ENCODE measurements at regions not wholly inside any gene's neighbourhood (a gene's known extent, or its start where the extent isn't known, plus 50 kb on each side); places are given as distances from the start of the nearest gene placed in this dataset.

GRCh38 chr6:109265530-109265929, 116.7 kb downstream of the CD164 start:
- H3K4me1 ChIP-seq (ENCODE audit: control insufficient read depth in 1 of 2, insufficient read depth in 2 of 2, low read length in 2 of 2): no peaks in the 10 kb centered on the region
- no peaks in the 10 kb centered on the region for H3K36me3 ChIP-seq (ENCODE audit: control insufficient read depth in 1 of 2, insufficient read depth in 2 of 2, low read length in 2 of 2)
- H3K27me3 ChIP-seq (ENCODE audit: low read depth, low read length): no peaks in the 10 kb centered on the region
- no peak overlapping the region for H3K27ac ChIP-seq (ENCODE audit: low read length)
- H3K4me3 ChIP-seq (ENCODE audit: low read depth in 1 of 2, low read length in 2 of 2): no peak overlapping the region
- peaks cover 0 to 5% of the 10 kb centered on the region in 2 donors for H3K9me3 ChIP-seq (ENCODE audit: control insufficient read depth in 1 of 2, low read length in 2 of 2)

- H3K9me3 ChIP-seq (ENCODE audit: control insufficient read depth in 1 of 2, low read length in 2 of 2): peaks cover 0 to 2% of the 10 kb centered on the region in 2 donors
- H3K4me1 ChIP-seq (ENCODE audit: control insufficient read depth in 1 of 2, insufficient read depth in 2 of 2, low read length in 2 of 2): no peaks in the 10 kb centered on the region
These were observed 118.2 kb downstream of the CD164 start for GRCh38 chr6:109263873-109264700.

GRCh38 chr6:109262261-109262660, 120.0 kb downstream of the CD164 start:
- H3K4me1 ChIP-seq (ENCODE audit: control insufficient read depth in 1 of 2, insufficient read depth in 2 of 2, low read length in 2 of 2): no peaks in the 10 kb centered on the region
- no peaks in the 10 kb centered on the region for H3K9me3 ChIP-seq (ENCODE audit: control insufficient read depth in 1 of 2, low read length in 2 of 2)
- H3K4me3 ChIP-seq (ENCODE audit: low read depth in 1 of 2, low read length in 2 of 2): no peak overlapping the region
- no peak overlapping the region for H3K27ac ChIP-seq (ENCODE audit: low read length)
- no peaks in the 10 kb centered on the region for H3K36me3 ChIP-seq (ENCODE audit: control insufficient read depth in 1 of 2, insufficient read depth in 2 of 2, low read length in 2 of 2)
- H3K27me3 ChIP-seq (ENCODE audit: low read depth, low read length): no peaks in the 10 kb centered on the region

More at GRCh38 chr6:109263873-109264700, 118.2 kb downstream of the CD164 start:
- no peaks in the 10 kb centered on the region for H3K27me3 ChIP-seq (ENCODE audit: low read depth, low read length)
- H3K4me3 ChIP-seq (ENCODE audit: low read depth in 1 of 2, low read length in 2 of 2): no peak overlapping the region
- no peaks in the 10 kb centered on the region for H3K36me3 ChIP-seq (ENCODE audit: control insufficient read depth in 1 of 2, insufficient read depth in 2 of 2, low read length in 2 of 2)
- no peak overlapping the region for H3K27ac ChIP-seq (ENCODE audit: low read length)

GRCh38 chr6:109261811-109262210, 120.5 kb downstream of the CD164 start:
- Histone ChIP-seq H3K36me3 (ENCODE audit: control insufficient read depth in 1 of 2, insufficient read depth in 2 of 2, low read length in 2 of 2) (no peaks in the 10 kb centered on the region), H3K4me3 (ENCODE audit: low read depth in 1 of 2, low read length in 2 of 2) (no peak overlapping the region), H3K27ac (ENCODE audit: low read length) (no peak overlapping the region), H3K9me3 (ENCODE audit: control insufficient read depth in 1 of 2, low read length in 2 of 2) (no peaks in the 10 kb centered on the region), H3K27me3 (ENCODE audit: low read depth, low read length) (no peaks in the 10 kb centered on the region), H3K4me1 (ENCODE audit: control insufficient read depth in 1 of 2, insufficient read depth in 2 of 2, low read length in 2 of 2) (no peaks in the 10 kb centered on the region)

- H3K4me3 ChIP-seq (ENCODE audit: low read depth in 1 of 2, low read length in 2 of 2): no peak overlapping the region
- H3K36me3 ChIP-seq (ENCODE audit: control insufficient read depth in 1 of 2, insufficient read depth in 2 of 2, low read length in 2 of 2): no peaks in the 10 kb centered on the region
- no peaks in the 10 kb centered on the region for H3K27me3 ChIP-seq (ENCODE audit: low read depth, low read length)
- H3K9me3 ChIP-seq (ENCODE audit: control insufficient read depth in 1 of 2, low read length in 2 of 2): no peaks in the 10 kb centered on the region
- H3K4me1 ChIP-seq (ENCODE audit: control insufficient read depth in 1 of 2, insufficient read depth in 2 of 2, low read length in 2 of 2): no peaks in the 10 kb centered on the region
- H3K27ac ChIP-seq (ENCODE audit: low read length): no peak overlapping the region
These were observed 121.6 kb downstream of the CD164 start for GRCh38 chr6:109260701-109261100.

GRCh38 chr6:109260126-109260525, 122.1 kb downstream of the CD164 start:
- Histone ChIP-seq H3K4me3 (ENCODE audit: low read depth in 1 of 2, low read length in 2 of 2) (no peak overlapping the region), H3K4me1 (ENCODE audit: control insufficient read depth in 1 of 2, insufficient read depth in 2 of 2, low read length in 2 of 2) (no peaks in the 10 kb centered on the region), H3K9me3 (ENCODE audit: control insufficient read depth in 1 of 2, low read length in 2 of 2) (no peaks in the 10 kb centered on the region), H3K27me3 (ENCODE audit: low read depth, low read length) (no peaks in the 10 kb centered on the region), H3K27ac (ENCODE audit: low read length) (no peak overlapping the region), H3K36me3 (ENCODE audit: control insufficient read depth in 1 of 2, insufficient read depth in 2 of 2, low read length in 2 of 2) (no peaks in the 10 kb centered on the region)

GRCh38 chr6:109258129-109258528, 124.1 kb downstream of the CD164 start:
- Histone ChIP-seq H3K36me3 (ENCODE audit: control insufficient read depth in 1 of 2, insufficient read depth in 2 of 2, low read length in 2 of 2) (no peaks in the 10 kb centered on the region), H3K27me3 (ENCODE audit: low read depth, low read length) (no peaks in the 10 kb centered on the region), H3K4me1 (ENCODE audit: control insufficient read depth in 1 of 2, insufficient read depth in 2 of 2, low read length in 2 of 2) (no peaks in the 10 kb centered on the region), H3K27ac (ENCODE audit: low read length) (no peak overlapping the region), H3K4me3 (ENCODE audit: low read depth in 1 of 2, low read length in 2 of 2) (no peak overlapping the region), H3K9me3 (ENCODE audit: control insufficient read depth in 1 of 2, low read length in 2 of 2) (no peaks in the 10 kb centered on the region)

- Histone ChIP-seq H3K4me3 (ENCODE audit: low read depth in 1 of 2, low read length in 2 of 2) (no peak overlapping the region), H3K4me1 (ENCODE audit: control insufficient read depth in 1 of 2, insufficient read depth in 2 of 2, low read length in 2 of 2) (peaks cover 0 to 6% of the 10 kb centered on the region in 2 donors)
These were observed 124.8 kb downstream of the CD164 start for GRCh38 chr6:109257494-109257893.

GRCh38 chr6:109255946-109256640, 126.2 kb downstream of the CD164 start:
- peaks cover 0 to 6% of the 10 kb centered on the region in 2 donors for H3K4me1 ChIP-seq (ENCODE audit: control insufficient read depth in 1 of 2, insufficient read depth in 2 of 2, low read length in 2 of 2)
- no peaks in the 10 kb centered on the region for H3K9me3 ChIP-seq (ENCODE audit: control insufficient read depth in 1 of 2, low read length in 2 of 2)
- no peaks in the 10 kb centered on the region for H3K27me3 ChIP-seq (ENCODE audit: low read depth, low read length)
- no peak overlapping the region for H3K4me3 ChIP-seq (ENCODE audit: low read depth in 1 of 2, low read length in 2 of 2)
- H3K27ac ChIP-seq (ENCODE audit: low read length): no peak overlapping the region
- H3K36me3 ChIP-seq (ENCODE audit: control insufficient read depth in 1 of 2, insufficient read depth in 2 of 2, low read length in 2 of 2): no peaks in the 10 kb centered on the region

More at GRCh38 chr6:109257494-109257893, 124.8 kb downstream of the CD164 start:
- Histone ChIP-seq H3K27me3 (ENCODE audit: low read depth, low read length) (no peaks in the 10 kb centered on the region), H3K36me3 (ENCODE audit: control insufficient read depth in 1 of 2, insufficient read depth in 2 of 2, low read length in 2 of 2) (no peaks in the 10 kb centered on the region), H3K27ac (ENCODE audit: low read length) (no peak overlapping the region), H3K9me3 (ENCODE audit: control insufficient read depth in 1 of 2, low read length in 2 of 2) (no peaks in the 10 kb centered on the region)

- Histone ChIP-seq H3K27ac (ENCODE audit: low read length) (no peak overlapping the region), H3K36me3 (ENCODE audit: control insufficient read depth in 1 of 2, insufficient read depth in 2 of 2, low read length in 2 of 2) (no peaks in the 10 kb centered on the region), H3K9me3 (ENCODE audit: control insufficient read depth in 1 of 2, low read length in 2 of 2) (no peaks in the 10 kb centered on the region), H3K4me3 (ENCODE audit: low read depth in 1 of 2, low read length in 2 of 2) (no peak overlapping the region), H3K4me1 (ENCODE audit: control insufficient read depth in 1 of 2, insufficient read depth in 2 of 2, low read length in 2 of 2) (peaks cover 0 to 6% of the 10 kb centered on the region in 2 donors), H3K27me3 (ENCODE audit: low read depth, low read length) (no peaks in the 10 kb centered on the region)
These were observed 127.2 kb downstream of the CD164 start for GRCh38 chr6:109255087-109255486.

- Histone ChIP-seq H3K27ac (ENCODE audit: low read length) (no peak overlapping the region), H3K27me3 (ENCODE audit: low read depth, low read length) (no peaks in the 10 kb centered on the region)
These were observed 128.9 kb downstream of the CD164 start for GRCh38 chr6:109253366-109253765.

More at GRCh38 chr6:109253366-109253765, 128.9 kb downstream of the CD164 start:
- Histone ChIP-seq H3K9me3 (ENCODE audit: control insufficient read depth in 1 of 2, low read length in 2 of 2) (no peaks in the 10 kb centered on the region), H3K36me3 (ENCODE audit: control insufficient read depth in 1 of 2, insufficient read depth in 2 of 2, low read length in 2 of 2) (no peaks in the 10 kb centered on the region), H3K4me1 (ENCODE audit: control insufficient read depth in 1 of 2, insufficient read depth in 2 of 2, low read length in 2 of 2) (peaks cover 0 to 6% of the 10 kb centered on the region in 2 donors), H3K4me3 (ENCODE audit: low read depth in 1 of 2, low read length in 2 of 2) (no peak overlapping the region)
